ENCODE measurements at regions not wholly inside any gene's neighbourhood (a gene's known extent, or its start where the extent isn't known, plus 50 kb on each side); places are given as distances from the start of the nearest gene placed in this dataset.

- Histone ChIP-seq H3K9me2 (ENCODE audit: low read depth, low read length) (no peaks in the 10 kb centered on the region), H3K27ac (ENCODE audit: low read depth, low read length, poor library complexity, severe bottlenecking) (no peak overlapping the region), H2AFZ (ENCODE audit: low read length) (no peak overlapping the region)
Observed at GRCh38 chr12:46519407-46519806, 146.8 kb upstream of the SLC38A2 start.

GRCh38 chr12:46518729-46519128 is 146.2 kb upstream of the SLC38A2 start:
- no peaks in the 10 kb centered on the region for H3K4me1 ChIP-seq (ENCODE audit: insufficient read depth, low read length, severe bottlenecking)
- H4K20me1 ChIP-seq (ENCODE audit: insufficient read depth, low read length), result no peaks in the 10 kb centered on the region
- H3K36me3 ChIP-seq (ENCODE audit: insufficient read depth, low read length), result no peaks in the 10 kb centered on the region
- H3K27ac ChIP-seq (ENCODE audit: low read depth, low read length, poor library complexity, severe bottlenecking), result no peak overlapping the region
- no peaks in the 10 kb centered on the region for H3K79me2 ChIP-seq (ENCODE audit: insufficient read depth, low read length)
- H3K9me3 ChIP-seq (ENCODE audit: low read length), result no peaks in the 10 kb centered on the region
- H2AFZ ChIP-seq (ENCODE audit: low read length), result no peak overlapping the region
- H3K4me2 ChIP-seq (ENCODE audit: low read length), result no peak overlapping the region
- no peaks in the 10 kb centered on the region for H3F3A ChIP-seq (ENCODE audit: insufficient read depth, low read length)
- no peak for TF ChIP-seq CTCF (IDR thresholded peaks at IDR 0.05; ENCODE audit: low read length)
- no peak for TF ChIP-seq EZH2 (IDR thresholded peaks at IDR 0.05; ENCODE audit: borderline replicate concordance, low read length)
- no peak overlapping the region for H3K9ac ChIP-seq (ENCODE audit: low read length)
- no peak overlapping the region for H3K4me3 ChIP-seq (ENCODE audit: low read depth, low read length, poor library complexity, severe bottlenecking)
- no peaks in the 10 kb centered on the region for H3K9me2 ChIP-seq (ENCODE audit: low read depth, low read length)
- H3K27me3 ChIP-seq (ENCODE audit: insufficient read depth, low read length), result no peaks in the 10 kb centered on the region

More at GRCh38 chr12:46519407-46519806, 146.8 kb upstream of the SLC38A2 start:
- Histone ChIP-seq H4K20me1 (ENCODE audit: insufficient read depth, low read length) (no peaks in the 10 kb centered on the region), H3K4me1 (ENCODE audit: insufficient read depth, low read length, severe bottlenecking) (no peaks in the 10 kb centered on the region), H3F3A (ENCODE audit: insufficient read depth, low read length) (no peaks in the 10 kb centered on the region), H3K9me3 (ENCODE audit: low read length) (no peaks in the 10 kb centered on the region), H3K79me2 (ENCODE audit: insufficient read depth, low read length) (no peaks in the 10 kb centered on the region), H3K9ac (ENCODE audit: low read length) (no peak overlapping the region), H3K27me3 (ENCODE audit: insufficient read depth, low read length) (no peaks in the 10 kb centered on the region), H3K4me3 (ENCODE audit: low read depth, low read length, poor library complexity, severe bottlenecking) (no peak overlapping the region), H3K4me2 (ENCODE audit: low read length) (no peak overlapping the region), H3K36me3 (ENCODE audit: insufficient read depth, low read length) (no peaks in the 10 kb centered on the region)
- TF ChIP-seq CTCF (IDR thresholded peaks at IDR 0.05; ENCODE audit: low read length) (no peak), EZH2 (IDR thresholded peaks at IDR 0.05; ENCODE audit: borderline replicate concordance, low read length) (no peak)

GRCh38 chr12:46518169-46518568 is 145.6 kb upstream of the SLC38A2 start:
- no peaks in the 10 kb centered on the region for H3K79me2 ChIP-seq (ENCODE audit: insufficient read depth, low read length)
- H3K9ac ChIP-seq (ENCODE audit: low read length), result no peak overlapping the region
- TF ChIP-seq EZH2 (IDR thresholded peaks at IDR 0.05; ENCODE audit: borderline replicate concordance, low read length), result no peak
- TF ChIP-seq CTCF (IDR thresholded peaks at IDR 0.05; ENCODE audit: low read length), result no peak
- no peaks in the 10 kb centered on the region for H3K36me3 ChIP-seq (ENCODE audit: insufficient read depth, low read length)
- no peak overlapping the region for H3K27ac ChIP-seq (ENCODE audit: low read depth, low read length, poor library complexity, severe bottlenecking)
- no peak overlapping the region for H3K4me3 ChIP-seq (ENCODE audit: low read depth, low read length, poor library complexity, severe bottlenecking)
- no peaks in the 10 kb centered on the region for H3K9me2 ChIP-seq (ENCODE audit: low read depth, low read length)
- H3K4me1 ChIP-seq (ENCODE audit: insufficient read depth, low read length, severe bottlenecking), result no peaks in the 10 kb centered on the region
- no peaks in the 10 kb centered on the region for H3F3A ChIP-seq (ENCODE audit: insufficient read depth, low read length)
- H4K20me1 ChIP-seq (ENCODE audit: insufficient read depth, low read length), result no peaks in the 10 kb centered on the region
- no peaks in the 10 kb centered on the region for H3K9me3 ChIP-seq (ENCODE audit: low read length)
- no peaks in the 10 kb centered on the region for H3K27me3 ChIP-seq (ENCODE audit: insufficient read depth, low read length)
- no peak overlapping the region for H3K4me2 ChIP-seq (ENCODE audit: low read length)
- H2AFZ ChIP-seq (ENCODE audit: low read length), result no peak overlapping the region
